GM13976 (cell line): ENCODE measurements at regions not wholly inside any gene's neighbourhood (a gene's known extent, or its start where the extent isn't known, plus 50 kb on each side); places are given as distances from the start of the nearest gene placed in this dataset.

Experiments used
- DNase-seq: peaks from one replicate; pipeline ENCODE4 v3.0.0; 2012; ENCODE audit warnings: low spot score
- in situ Hi-C: fragments of 300-500 bp; cut with MboI; formaldehyde crosslinking; loops from one replicate; pipeline ENCODE4 v1.12.0; 2022; ENCODE audit warnings: low sequenced_read_pairs, mixed read lengths, inconsistent platforms; ENCODE audit not compliant: unreplicated experiment
- TF ChIP-seq, protein P1 (sequence below): IDR thresholded peaks from 2 replicates; pipeline ENCODE4 v1.5.1; 2012; ENCODE audit warnings: borderline replicate concordance, mild to moderate bottlenecking; ENCODE audit not compliant: insufficient read depth; ENCODE audit errors: extremely low read depth, missing control alignments, control extremely low read depth

DNA sequence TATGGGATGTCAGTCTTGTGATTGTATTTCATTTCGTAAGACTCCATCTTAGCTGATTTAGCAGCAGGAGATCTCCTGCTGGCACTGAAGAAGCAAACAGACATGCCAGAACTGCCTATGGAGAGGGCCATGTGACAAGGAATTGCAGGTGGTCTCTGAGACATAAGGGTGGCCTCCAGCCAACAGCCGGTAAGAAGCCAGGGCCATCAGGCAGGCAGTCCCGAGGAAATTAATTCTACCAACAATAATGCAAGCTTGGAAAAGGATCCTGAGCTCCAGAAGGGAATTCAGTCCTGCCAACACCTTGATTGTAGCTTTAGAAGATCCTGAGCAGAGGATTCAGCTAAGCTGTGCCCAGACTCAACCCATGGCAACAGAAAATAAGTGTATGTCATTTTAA, 87.1 kb upstream of the DNAJC10 start:
- no peak for DNase-seq
- TF ChIP-seq, protein P1, sequence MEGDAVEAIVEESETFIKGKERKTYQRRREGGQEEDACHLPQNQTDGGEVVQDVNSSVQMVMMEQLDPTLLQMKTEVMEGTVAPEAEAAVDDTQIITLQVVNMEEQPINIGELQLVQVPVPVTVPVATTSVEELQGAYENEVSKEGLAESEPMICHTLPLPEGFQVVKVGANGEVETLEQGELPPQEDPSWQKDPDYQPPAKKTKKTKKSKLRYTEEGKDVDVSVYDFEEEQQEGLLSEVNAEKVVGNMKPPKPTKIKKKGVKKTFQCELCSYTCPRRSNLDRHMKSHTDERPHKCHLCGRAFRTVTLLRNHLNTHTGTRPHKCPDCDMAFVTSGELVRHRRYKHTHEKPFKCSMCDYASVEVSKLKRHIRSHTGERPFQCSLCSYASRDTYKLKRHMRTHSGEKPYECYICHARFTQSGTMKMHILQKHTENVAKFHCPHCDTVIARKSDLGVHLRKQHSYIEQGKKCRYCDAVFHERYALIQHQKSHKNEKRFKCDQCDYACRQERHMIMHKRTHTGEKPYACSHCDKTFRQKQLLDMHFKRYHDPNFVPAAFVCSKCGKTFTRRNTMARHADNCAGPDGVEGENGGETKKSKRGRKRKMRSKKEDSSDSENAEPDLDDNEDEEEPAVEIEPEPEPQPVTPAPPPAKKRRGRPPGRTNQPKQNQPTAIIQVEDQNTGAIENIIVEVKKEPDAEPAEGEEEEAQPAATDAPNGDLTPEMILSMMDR = no peak
- in situ Hi-C loops = no loop called here

DNA sequence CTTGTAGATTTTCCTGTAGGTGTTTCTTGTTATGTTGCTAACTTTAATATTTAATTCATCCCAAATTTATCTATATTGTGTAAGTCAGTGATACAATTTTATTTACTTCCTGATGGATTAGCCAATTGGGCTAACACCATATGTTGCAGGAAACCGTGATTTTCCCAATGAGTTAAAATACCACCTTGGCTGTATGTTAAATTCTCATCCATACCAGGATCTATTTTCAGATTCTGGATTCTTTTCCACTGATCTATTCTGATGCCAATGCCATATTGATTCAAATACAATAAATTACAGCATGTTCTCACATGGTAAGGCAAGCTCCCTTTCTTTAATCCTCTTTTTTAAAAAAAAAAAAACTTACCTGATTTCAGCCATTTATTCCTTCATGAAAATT, 85.8 kb upstream of the DNAJC10 start:
- TF ChIP-seq, protein P1 = no peak
- in situ Hi-C loops = no loop called here
- no peak for DNase-seq

DNA sequence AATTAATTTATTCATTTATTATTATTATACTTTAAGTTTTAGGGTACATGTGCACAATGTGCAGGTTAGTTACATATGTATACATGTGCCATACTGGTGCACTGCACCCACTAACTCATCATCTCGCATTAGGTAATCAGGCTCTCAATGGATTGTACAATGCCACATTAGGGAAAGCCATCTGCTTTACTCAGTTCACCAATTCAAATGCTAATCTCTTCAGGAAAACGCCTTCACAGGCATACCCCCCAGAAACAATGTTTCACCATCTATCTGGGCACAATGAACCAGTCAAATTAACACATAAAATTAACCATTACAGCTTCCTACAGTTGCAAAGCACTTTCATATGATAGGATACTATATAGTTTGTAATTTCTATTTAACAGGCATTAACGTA, 84.8 kb upstream of the DNAJC10 start:
- in situ Hi-C loops = no loop called here
- no peak for DNase-seq
- TF ChIP-seq, protein P1 = no peak

DNA sequence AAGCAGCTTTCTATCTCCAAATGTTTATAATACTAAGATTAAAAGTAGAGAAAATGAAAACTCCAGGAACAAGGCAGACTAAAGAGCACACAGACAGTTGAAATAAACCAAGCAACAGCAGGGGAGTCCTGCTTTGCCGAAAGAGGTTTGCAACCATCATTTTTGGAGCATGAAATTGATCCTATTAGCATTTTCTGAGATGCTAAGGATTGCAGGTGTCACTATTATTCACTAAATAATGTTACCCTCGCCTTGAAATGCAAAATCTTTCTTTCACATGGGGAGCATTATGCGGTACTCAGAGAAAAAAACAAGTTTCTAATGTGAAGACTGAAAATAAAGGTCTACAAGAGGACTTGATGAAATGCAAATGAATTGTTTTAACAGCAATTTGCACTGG, 81.7 kb upstream of the DNAJC10 start:
- TF ChIP-seq, protein P1 = no peak
- no peak for DNase-seq
- in situ Hi-C loops = no loop called here

DNA sequence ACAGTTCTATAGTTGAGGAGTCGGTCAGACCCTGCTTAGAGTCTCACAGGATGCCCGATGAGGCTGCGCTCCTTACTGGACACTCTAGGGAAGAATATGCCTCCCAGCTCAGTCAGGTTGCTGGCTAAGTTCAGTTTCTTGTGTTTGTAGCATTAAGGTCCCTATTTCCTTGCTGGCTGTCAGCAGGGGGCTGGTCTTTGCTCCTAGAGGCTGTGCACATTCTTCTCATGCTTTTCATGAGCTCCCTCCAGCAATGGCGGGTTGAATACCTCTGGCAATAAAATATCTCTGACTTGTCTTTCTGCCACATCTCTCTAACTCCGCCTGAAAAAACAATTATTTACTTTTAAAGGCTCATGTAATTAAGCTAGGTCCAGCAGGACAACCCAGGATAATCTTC, 79.4 kb upstream of the DNAJC10 start:
- no peak for DNase-seq
- in situ Hi-C loops = no loop called here
- TF ChIP-seq, protein P1 = no peak

DNA sequence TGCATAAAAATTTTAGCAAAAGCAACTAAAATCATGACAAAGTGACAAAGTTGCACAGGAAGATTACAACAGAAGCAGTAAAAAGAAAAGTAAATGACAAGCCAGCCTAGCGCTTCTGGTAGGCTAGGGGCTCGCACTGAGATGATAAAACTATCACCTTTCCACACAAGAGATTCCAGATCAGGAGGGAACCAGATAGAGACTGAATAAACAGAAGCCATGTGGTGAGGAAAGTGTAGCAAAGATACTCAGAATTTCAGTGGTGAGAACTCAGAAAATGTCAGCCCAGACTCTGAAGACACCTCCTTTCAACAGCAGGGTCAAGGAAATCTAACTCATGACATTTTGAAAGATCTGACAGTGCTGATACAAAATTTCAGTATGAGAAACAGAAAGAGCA, 77.4 kb upstream of the DNAJC10 start:
- in situ Hi-C loops = no loop called here
- TF ChIP-seq, protein P1 = no peak
- DNase-seq = no peak

DNA sequence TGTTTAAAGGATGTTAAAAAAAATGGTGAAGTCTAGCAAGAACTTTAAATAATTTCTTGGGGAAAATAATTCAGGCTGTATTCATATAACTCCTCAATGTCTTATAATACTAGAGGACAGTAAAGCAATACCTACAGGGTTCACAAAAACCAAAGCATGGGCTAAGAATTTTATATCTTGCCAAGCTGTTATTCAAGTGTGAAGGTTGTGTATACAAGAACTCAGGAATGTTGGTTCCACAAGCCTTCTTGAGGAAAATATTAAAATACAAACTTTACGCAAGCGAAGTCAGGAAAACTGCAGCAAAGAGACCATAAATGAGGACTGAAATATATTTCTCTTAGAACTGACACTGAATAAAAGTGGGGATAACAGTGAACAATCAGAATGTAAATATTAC, 76.1 kb upstream of the DNAJC10 start:
- TF ChIP-seq, protein P1 = no peak
- in situ Hi-C loops = no loop called here
- no peak for DNase-seq
